HFFc6 (cell line): ENCODE measurements at regions not wholly inside any gene's neighbourhood (a gene's known extent, or its start where the extent isn't known, plus 50 kb on each side); places are given as distances from the start of the nearest gene placed in this dataset.

Experiments
- DNase-seq: peaks from one replicate; pipeline ENCODE4 v3.0.0-alpha.2; 2018
- H3K27ac Mint-ChIP-seq: 2 replicates; pipeline ENCODE4 v1.8.0; 2020; ENCODE audit warnings: mild to moderate bottlenecking, mixed read lengths
- H3K27me3 Mint-ChIP-seq: 2 replicates; pipeline ENCODE4 v1.8.0; 2021; ENCODE audit warnings: mild to moderate bottlenecking, moderate library complexity, mixed read lengths; ENCODE audit not compliant: insufficient read depth
- H3K36me3 Mint-ChIP-seq: 2 replicates; pipeline ENCODE4 v1.8.0; 2021; ENCODE audit warnings: low read depth, mixed read lengths
- H3K4me1 Mint-ChIP-seq: 2 replicates; pipeline ENCODE4 v1.8.0; 2020; ENCODE audit warnings: low read depth, mixed read lengths
- H3K4me3 Mint-ChIP-seq: 2 replicates; pipeline ENCODE4 v1.8.0; 2020; ENCODE audit warnings: mild to moderate bottlenecking, moderate library complexity, mixed read lengths
- H3K9me3 Mint-ChIP-seq: 2 replicates; pipeline ENCODE4 v1.8.0; 2020; ENCODE audit warnings: mild to moderate bottlenecking, mixed read lengths
- TF ChIP-seq, protein P1 (sequence below): fragments of 200-600 bp; sonication (generic); IDR thresholded peaks from 2 replicates; pipeline ENCODE4 v1.5.0; 2021; ENCODE audit warnings: antibody characterized with exemption, mild to moderate bottlenecking

DNA sequence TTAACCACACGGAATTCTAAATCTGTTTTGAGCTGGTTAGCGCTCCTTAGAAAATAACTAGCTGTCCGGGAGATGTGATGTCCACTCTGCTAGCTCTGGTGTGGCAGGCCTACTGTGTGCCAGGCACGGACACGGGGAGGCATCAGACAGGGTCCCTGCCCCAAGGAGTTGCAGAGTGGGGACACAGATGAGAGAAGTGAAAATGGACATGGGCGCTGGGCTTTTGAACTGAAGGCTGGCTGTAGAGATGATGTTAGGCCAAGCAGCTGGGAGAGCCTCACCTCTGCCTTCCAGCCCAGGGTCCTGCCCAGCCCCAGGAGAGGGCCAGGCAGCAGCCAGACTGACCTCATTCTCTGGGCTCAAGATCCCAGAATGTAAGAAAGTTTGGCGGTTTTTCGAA is 368.6 kb downstream of the CTTN start:
- Mint-ChIP-seq H3K27ac (no peak overlapping the region), H3K4me3 (no peak overlapping the region)
- no peak for DNase-seq

DNA sequence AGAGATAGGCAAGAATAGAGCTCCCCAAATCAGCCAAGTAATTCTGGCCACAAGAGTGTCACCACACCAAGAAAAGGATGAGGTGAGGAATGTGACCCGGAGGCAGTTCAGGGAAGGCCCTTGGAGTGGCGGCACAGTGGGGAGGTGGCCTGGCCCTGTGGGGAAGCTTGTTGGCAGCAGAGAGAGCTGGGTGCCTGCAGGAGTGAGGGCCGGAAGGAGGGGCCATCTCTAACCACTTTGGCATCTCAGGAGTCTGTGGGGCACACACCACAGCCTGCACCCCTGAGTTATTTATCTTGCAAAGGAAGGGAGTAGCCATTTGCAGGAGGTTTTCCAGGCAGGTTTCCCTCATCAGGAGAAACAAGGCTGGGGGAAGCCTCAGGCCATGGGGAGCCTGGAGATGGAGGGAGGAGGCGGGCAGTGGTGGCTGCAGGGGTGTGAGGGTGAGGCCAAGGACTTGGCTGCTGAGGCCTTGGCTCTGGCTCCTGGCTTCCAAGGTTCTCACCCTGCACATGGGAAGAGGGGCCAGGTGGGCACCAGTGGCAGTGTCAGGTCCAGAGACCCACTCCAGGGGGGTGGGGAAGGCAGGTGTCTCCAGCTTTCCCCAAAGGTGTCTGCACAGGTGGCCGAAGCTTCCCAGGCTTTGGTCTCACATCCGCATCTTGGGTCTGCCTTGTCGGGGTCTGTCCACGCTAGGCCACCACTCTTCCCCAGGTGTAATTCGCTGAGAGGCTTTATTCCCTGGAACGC is 370.2 kb downstream of the CTTN start:
- DNase-seq, result no peak
- TF ChIP-seq, protein P1, sequence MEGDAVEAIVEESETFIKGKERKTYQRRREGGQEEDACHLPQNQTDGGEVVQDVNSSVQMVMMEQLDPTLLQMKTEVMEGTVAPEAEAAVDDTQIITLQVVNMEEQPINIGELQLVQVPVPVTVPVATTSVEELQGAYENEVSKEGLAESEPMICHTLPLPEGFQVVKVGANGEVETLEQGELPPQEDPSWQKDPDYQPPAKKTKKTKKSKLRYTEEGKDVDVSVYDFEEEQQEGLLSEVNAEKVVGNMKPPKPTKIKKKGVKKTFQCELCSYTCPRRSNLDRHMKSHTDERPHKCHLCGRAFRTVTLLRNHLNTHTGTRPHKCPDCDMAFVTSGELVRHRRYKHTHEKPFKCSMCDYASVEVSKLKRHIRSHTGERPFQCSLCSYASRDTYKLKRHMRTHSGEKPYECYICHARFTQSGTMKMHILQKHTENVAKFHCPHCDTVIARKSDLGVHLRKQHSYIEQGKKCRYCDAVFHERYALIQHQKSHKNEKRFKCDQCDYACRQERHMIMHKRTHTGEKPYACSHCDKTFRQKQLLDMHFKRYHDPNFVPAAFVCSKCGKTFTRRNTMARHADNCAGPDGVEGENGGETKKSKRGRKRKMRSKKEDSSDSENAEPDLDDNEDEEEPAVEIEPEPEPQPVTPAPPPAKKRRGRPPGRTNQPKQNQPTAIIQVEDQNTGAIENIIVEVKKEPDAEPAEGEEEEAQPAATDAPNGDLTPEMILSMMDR, result no peak
- Mint-ChIP-seq H3K27me3 (peaks cover 12% of the 10 kb centered on the region), H3K9me3 (peaks cover 47% of the 10 kb centered on the region), H3K4me3 (no peak overlapping the region), H3K4me1 (no peaks in the 10 kb centered on the region), H3K27ac (no peak overlapping the region), H3K36me3 (no peaks in the 10 kb centered on the region)

More for the DNA sequence above, 368.6 kb downstream of the CTTN start:
- Mint-ChIP-seq H3K9me3 (peaks cover 54% of the 10 kb centered on the region), H3K36me3 (no peaks in the 10 kb centered on the region), H3K27me3 (peaks cover 12% of the 10 kb centered on the region), H3K4me1 (no peaks in the 10 kb centered on the region)
- TF ChIP-seq, protein P1, result no peak

DNA sequence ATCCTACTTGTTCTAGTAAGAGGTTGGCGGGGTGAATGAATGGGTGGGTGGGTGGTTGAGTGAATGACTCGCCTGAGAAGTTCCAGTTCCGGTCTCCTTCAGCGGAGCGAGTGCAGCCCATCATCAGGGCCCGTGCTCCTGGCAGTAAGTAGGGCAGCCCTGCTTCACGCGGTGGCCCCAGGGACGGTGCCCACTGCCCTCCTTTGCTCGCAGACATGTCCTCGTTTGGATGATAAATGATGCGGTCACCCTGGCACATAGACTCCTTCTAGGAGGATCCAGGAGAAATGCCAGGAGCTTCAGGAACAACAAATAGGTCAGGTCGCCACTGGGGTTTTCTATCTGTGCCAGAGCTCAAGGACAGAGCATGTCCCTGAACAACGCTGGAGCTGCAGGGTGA is 370.8 kb downstream of the CTTN start:
- no peak for DNase-seq
- H3K27me3 Mint-ChIP-seq, result peaks cover 12% of the 10 kb centered on the region
- peaks cover 52% of the 10 kb centered on the region for H3K9me3 Mint-ChIP-seq
- no peaks in the 10 kb centered on the region for H3K4me1 Mint-ChIP-seq
- TF ChIP-seq, protein P1, result no peak
- H3K4me3 Mint-ChIP-seq, result no peak overlapping the region
- H3K36me3 Mint-ChIP-seq, result peaks cover 3% of the 10 kb centered on the region
- H3K27ac Mint-ChIP-seq, result no peak overlapping the region

DNA sequence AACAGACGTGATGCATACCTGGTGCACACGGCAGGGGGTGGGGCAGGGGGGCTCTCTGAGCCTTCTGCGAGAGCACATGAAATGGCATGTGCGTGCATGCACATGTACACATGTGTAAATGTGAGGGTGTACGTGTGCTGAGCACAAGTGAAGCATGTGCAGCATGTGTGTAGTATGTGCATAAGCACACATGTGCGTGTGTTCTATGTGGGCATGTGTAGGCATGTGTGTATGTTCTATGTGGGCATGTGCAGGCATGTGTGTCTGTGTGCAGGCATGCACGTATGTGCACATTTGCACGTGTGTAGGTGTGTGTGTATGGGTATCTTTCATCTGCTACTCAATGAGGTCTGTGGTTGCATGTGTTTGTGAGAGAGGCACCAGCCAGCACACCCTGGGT is 371.2 kb downstream of the CTTN start:
- H3K4me3 Mint-ChIP-seq, result no peak overlapping the region
- TF ChIP-seq, protein P1, result no peak
- peaks cover 6% of the 10 kb centered on the region for H3K36me3 Mint-ChIP-seq
- no peak for DNase-seq
- H3K27ac Mint-ChIP-seq, result no peak overlapping the region
- no peaks in the 10 kb centered on the region for H3K4me1 Mint-ChIP-seq
- peaks cover 51% of the 10 kb centered on the region for H3K9me3 Mint-ChIP-seq
- H3K27me3 Mint-ChIP-seq, result peaks cover 12% of the 10 kb centered on the region

- Mint-ChIP-seq H3K4me1 (no peaks in the 10 kb centered on the region), H3K9me3 (peaks cover 44% of the 10 kb centered on the region), H3K27me3 (peaks cover 8% of the 10 kb centered on the region; the same call in 1 of the 2 replicates), H3K27ac (no peak overlapping the region), H3K4me3 (no peak overlapping the region), H3K36me3 (peaks cover 6% of the 10 kb centered on the region)
- TF ChIP-seq, protein P1, result no peak
- no peak for DNase-seq
Measured at GRCh38 chr11:70771099-70771885, 373.0 kb downstream of the CTTN start.
